Kidney (tissue), 13 donors: ENCODE measurements at regions not wholly inside any gene's neighbourhood (a gene's known extent, or its start where the extent isn't known, plus 50 kb on each side); places are given as distances from the start of the nearest gene placed in this dataset.

Source experiments
- DNase-seq, 5 donors: peaks; one replicate each; pipeline ENCODE4 v3.0.0-alpha.2; 2013 to 2020
- FAIRE-seq: peaks from 2 replicates; lab custom pipeline; 2012; peaks lifted over from hg19 to GRCh38; lab: Jason Lieb, UNC
- H3K27ac ChIP-seq, 2 donors: one replicate each; pipeline ENCODE4 v1.7.0; 2013; ENCODE audit warnings: low read depth in 2 of 2, low read length in 2 of 2, inconsistent platforms in 1 of 2
- H3K27me3 ChIP-seq: one replicate; pipeline ENCODE4 v1.7.1; 2013; ENCODE audit warnings: low read length, inconsistent platforms; ENCODE audit not compliant: control insufficient read depth, insufficient read depth
- H3K36me3 ChIP-seq, 3 donors: one replicate each; pipeline versions ENCODE4 v1.7.0 to v1.7.1; 2013; ENCODE audit warnings: low read length in 3 of 3, control low read depth in 1 of 3, inconsistent platforms in 1 of 3; ENCODE audit not compliant: insufficient read depth in 3 of 3, control insufficient read depth in 2 of 3
- H3K4me1 ChIP-seq, 3 donors: one replicate each; pipeline versions ENCODE4 v1.7.0 to v1.7.1; 2013; ENCODE audit warnings: low read length in 3 of 3, inconsistent platforms in 1 of 3, low read depth in 1 of 3; ENCODE audit not compliant: control insufficient read depth in 2 of 3, insufficient read depth in 2 of 3
- H3K4me3 ChIP-seq, 3 donors: one replicate each; pipeline versions ENCODE4 v1.7.0 to v1.8.1; 2013; ENCODE audit warnings: low read length in 3 of 3, control low read depth in 1 of 3, inconsistent platforms in 1 of 3
- H3K9ac ChIP-seq, 3 donors: one replicate each; pipeline versions ENCODE4 v1.7.0 to v1.7.1; 2013; ENCODE audit warnings: low read length in 3 of 3, control low read depth in 1 of 3, inconsistent platforms in 1 of 3
- H3K9me3 ChIP-seq, 3 donors: one replicate each; pipeline versions ENCODE4 v1.7.0 to v1.7.1; 2013; ENCODE audit warnings: low read length in 3 of 3, control low read depth in 1 of 3, inconsistent platforms in 1 of 3; ENCODE audit not compliant: control insufficient read depth in 2 of 3, insufficient read depth in 1 of 3
- intact Hi-C: fragments of 100-400 bp; cut with DNase I; formaldehyde crosslinking; loops from one replicate; pipeline ENCODE4 v1.11.1; 2022
- TF ChIP-seq, protein P1 (sequence below): IDR thresholded peaks from 3 replicates; pipeline ENCODE4 v1.5.1; 2012; ENCODE audit warnings: mild to moderate bottlenecking, moderate library complexity, borderline replicate concordance; ENCODE audit not compliant: insufficient read depth; ENCODE audit errors: extremely low read depth
- donor health status: control.
- donor health status: control.
- donor health status: control.
- donor health status: control.
- donor health status: control.
- donor health status: DM: yes; HTN: yes; CAD: no.
- donor health status: Normal renal cell carcinoma (clear cell type).

DNA sequence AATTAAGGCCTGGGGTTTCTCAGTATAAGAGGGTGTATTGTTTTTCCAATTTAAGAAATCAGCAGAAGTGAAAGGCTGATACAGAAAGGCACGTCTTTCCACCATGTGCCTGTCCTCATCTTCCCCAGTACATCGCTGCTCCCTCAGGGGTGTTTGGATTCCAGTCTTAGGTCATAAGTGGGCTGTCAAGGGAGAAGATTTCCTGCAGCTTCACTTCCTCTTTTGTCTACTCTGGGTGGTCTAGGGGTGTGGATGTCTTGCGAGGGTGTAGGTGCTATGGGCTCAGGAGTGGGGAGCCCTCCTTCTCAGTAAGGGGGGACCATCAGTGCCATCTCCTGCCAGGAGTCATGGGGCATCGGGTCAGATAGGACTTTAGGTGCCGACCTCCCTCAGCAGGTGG is 999.8 kb upstream of the NCAM2 start:
- Histone ChIP-seq H3K27me3 (no peaks in the 10 kb centered on the region), H3K4me1 (no peaks in the 10 kb centered on the region), H3K36me3 (no peaks in the 10 kb centered on the region), H3K4me3 (no peak overlapping the region), H3K27ac (no peak overlapping the region), H3K9ac (no peak overlapping the region), H3K9me3 (no peaks in the 10 kb centered on the region)
- FAIRE-seq (no peak), DNase-seq (no peak)
- intact Hi-C loops: no loop called here
- TF ChIP-seq, protein P1, sequence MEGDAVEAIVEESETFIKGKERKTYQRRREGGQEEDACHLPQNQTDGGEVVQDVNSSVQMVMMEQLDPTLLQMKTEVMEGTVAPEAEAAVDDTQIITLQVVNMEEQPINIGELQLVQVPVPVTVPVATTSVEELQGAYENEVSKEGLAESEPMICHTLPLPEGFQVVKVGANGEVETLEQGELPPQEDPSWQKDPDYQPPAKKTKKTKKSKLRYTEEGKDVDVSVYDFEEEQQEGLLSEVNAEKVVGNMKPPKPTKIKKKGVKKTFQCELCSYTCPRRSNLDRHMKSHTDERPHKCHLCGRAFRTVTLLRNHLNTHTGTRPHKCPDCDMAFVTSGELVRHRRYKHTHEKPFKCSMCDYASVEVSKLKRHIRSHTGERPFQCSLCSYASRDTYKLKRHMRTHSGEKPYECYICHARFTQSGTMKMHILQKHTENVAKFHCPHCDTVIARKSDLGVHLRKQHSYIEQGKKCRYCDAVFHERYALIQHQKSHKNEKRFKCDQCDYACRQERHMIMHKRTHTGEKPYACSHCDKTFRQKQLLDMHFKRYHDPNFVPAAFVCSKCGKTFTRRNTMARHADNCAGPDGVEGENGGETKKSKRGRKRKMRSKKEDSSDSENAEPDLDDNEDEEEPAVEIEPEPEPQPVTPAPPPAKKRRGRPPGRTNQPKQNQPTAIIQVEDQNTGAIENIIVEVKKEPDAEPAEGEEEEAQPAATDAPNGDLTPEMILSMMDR: no peak

DNA sequence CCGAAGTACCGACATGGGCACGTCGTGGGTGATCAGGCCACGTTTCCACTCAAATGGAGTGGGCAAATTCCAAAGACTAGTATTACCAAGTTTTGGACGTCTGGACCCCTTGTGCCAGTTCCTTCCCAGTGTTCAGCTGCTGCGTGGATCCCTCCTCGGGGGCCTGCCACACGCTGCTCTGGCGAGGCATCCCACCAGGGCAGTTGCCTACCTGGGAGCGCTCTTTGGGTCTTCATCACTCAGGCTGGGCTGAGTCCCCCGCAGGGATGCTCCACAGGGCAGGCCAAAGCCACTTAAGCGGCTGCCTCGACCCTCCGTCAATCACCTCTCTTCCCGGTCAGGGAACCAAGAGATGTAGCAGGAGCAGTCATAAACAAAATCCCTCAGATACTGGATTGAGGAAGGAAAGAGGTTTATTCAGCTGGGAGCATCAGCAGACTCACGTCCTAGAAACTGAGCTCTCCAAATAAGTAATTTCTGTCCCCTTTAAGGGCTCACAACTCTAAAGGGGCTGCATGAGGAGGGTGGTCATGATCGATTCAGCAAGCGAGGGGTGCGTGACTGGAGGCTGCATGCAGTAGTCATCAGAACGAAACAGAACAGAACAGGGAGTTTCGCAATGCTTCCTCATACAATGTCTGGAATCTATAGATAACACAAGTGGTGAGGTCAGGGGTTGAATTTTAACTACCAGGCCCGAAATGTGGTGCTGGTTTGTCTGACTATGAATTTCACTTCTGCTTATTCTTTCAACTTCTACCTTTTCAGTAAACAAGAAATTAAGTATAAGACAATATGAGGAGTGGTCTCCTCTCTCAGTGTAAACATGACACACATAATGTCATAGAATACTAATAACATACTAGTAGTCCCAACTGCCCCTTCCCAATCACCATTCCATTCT is 998.6 kb upstream of the NCAM2 start:
- peak in 1 of 5 donors; percentile 69 for DNase-seq
- Histone ChIP-seq H3K27ac (no peak overlapping the region), H3K9ac (no peak overlapping the region), H3K9me3 (no peaks in the 10 kb centered on the region), H3K4me1 (no peaks in the 10 kb centered on the region), H3K27me3 (no peaks in the 10 kb centered on the region), H3K4me3 (no peak overlapping the region), H3K36me3 (no peaks in the 10 kb centered on the region)
- intact Hi-C loops: no loop called here
- TF ChIP-seq, protein P1: no peak
- FAIRE-seq: no peak

DNA sequence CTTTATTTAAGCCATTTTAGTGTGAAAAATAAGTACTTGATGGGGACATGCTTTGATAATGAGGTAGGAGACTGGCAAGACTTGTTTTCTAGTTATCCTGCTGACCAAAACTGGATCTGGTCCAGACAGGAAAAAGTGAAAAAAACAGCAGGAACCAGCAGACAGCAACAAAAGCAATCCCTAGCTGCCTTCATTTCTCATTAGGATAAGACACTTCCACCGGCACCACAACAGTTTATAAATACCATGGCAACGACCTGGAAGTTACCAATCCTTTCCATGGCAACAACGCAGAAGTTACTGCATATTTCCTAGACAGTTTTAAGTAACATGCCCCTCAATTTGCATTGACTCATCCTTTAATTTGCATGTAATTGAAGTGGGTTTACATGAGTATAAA is 993.8 kb upstream of the NCAM2 start:
- Histone ChIP-seq H3K27me3 (no peaks in the 10 kb centered on the region), H3K36me3 (no peaks in the 10 kb centered on the region), H3K4me1 (no peaks in the 10 kb centered on the region), H3K9me3 (no peaks in the 10 kb centered on the region), H3K27ac (no peak overlapping the region), H3K4me3 (no peak overlapping the region), H3K9ac (no peak overlapping the region)
- TF ChIP-seq, protein P1: no peak
- DNase-seq: peak in 2 of 5 donors; percentile 3 to 19
- FAIRE-seq: no peak
- intact Hi-C loops: no loop called here
